GM19438 (cell line): ENCODE measurements at regions not wholly inside any gene's neighbourhood (a gene's known extent, or its start where the extent isn't known, plus 50 kb on each side); places are given as distances from the start of the nearest gene placed in this dataset.
"Not testable (repeated sequence)": the region's sequence is repeated elsewhere in the genome, so short reads cannot be mapped to it uniquely, and the experiment has no call there.

Experiments used
- ATAC-seq: cut with Tn5 transposase; IDR thresholded peaks from one replicate; pipeline ENCODE4 v1.9.1; 2021; ENCODE audit warnings: low read depth; ENCODE audit not compliant: unreplicated experiment

DNA sequence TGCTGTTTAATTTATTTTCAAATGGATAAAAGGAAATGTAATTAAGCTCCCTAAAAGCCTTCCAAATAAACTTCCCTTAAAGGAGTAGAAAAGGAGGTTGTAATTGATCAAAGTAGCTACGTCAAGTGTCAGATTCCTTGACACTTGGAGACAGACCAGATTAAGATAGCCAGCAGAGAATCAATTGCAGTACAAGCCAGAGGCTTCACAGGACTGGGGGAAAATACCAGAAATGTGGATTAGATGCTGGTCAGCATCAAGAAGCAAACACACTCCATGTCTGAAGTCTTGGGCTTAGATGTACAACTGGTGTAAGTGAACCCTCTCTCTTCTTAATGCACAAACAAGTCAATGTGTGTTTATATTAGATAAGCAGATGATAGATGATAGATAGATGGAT lies 184.9 kb upstream of the TAS2R1 start:
- no peak for ATAC-seq

DNA sequence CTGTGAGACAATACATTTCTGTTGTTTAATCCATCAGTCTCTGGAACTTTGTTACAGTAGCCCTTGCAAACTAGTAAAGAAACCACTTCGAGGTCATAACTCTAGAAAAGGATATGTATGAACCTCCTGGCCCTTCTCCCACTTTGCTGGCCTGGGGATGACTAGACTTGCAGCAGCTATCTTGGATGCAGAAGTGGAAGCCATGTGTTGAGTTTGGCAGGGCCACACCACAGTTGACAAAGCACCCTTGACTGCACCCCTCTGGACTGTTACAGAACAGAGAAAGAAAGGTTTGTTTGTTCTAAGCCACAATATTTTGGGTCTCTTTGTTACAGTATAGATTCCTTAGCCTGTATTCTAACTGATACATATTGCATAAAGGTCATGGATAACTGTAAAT lies 183.2 kb upstream of the TAS2R1 start:
- ATAC-seq, result no peak

- ATAC-seq, result not testable (repeated sequence)
These were observed 177.2 kb upstream of the TAS2R1 start for GRCh38 chr5:9807366-9807765.

DNA sequence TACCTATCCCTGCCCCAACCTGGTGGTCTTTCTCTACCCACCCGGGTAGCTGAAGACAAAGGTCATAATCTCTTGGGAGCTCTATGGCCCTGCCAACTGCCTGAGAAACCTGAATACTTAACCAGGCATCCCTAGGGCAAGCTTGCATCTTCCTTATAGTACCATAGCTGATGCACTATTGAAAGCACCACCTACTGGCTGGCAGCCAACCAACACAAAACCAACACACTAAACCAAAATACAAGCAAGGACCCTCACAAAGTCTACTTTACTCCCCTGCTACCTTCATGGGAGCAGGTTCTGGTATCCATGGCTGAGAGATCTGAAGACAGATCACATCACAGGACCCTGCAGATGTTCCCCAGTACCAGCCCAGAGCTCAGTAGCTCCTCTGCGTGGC lies 171.8 kb upstream of the TAS2R1 start:
- no peak for ATAC-seq

DNA sequence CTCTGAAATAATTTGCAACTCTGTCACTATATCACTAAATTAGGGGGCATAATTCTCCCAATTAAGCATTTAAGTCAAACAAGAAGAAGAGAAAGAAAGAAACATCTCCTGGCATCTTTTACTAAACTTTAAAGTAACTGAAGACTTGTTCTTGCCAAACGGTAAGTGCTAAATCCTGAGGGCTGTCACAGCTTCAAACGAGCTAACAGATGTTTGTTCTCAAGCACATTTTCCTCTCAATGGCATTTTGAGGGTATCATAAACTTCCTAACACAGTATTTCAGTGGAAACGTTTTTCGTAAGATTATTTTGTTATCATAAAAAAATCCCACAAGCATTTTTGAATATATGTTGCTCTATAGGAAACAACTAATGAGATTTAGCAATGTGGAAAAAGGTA lies 169.5 kb upstream of the TAS2R1 start:
- no peak for ATAC-seq

DNA sequence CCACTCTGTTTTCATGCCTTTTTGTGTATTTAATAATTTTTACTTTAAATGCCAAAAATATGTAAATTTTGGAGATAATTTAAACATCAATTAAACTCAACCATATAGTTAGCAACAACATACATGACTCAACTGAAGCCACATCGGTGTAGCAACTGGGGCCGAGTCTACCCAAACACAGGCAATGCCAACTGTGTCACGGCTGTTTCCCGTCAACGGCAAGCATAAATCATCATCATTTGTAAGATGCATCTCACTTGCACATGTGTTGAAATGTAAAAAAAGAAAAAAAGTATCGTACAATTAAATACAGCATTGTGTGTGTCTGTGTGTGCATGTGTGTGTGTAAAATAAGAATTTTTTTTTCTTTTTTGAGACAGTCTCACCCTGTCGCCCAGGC lies 160.1 kb upstream of the TAS2R1 start:
- no peak for ATAC-seq

DNA sequence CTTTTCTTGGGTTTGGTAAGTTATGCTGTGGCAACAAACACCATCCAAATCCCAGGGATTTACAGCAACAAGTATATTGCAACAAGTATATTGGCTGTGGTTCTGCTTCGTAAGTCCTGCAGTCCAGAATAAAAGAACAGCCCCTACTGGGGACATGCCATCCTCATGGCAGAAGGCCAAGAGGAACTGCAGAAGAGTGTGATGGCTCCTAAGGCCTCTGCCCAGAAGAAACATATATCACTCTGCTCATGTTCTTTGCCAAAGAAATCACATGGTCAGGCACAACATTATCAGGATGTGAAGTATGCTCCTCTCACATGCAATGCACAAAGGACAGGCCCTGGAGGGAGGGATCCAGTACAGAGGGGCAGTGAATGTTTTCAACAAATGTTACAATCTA lies 159.6 kb upstream of the TAS2R1 start:
- ATAC-seq, result no peak

DNA sequence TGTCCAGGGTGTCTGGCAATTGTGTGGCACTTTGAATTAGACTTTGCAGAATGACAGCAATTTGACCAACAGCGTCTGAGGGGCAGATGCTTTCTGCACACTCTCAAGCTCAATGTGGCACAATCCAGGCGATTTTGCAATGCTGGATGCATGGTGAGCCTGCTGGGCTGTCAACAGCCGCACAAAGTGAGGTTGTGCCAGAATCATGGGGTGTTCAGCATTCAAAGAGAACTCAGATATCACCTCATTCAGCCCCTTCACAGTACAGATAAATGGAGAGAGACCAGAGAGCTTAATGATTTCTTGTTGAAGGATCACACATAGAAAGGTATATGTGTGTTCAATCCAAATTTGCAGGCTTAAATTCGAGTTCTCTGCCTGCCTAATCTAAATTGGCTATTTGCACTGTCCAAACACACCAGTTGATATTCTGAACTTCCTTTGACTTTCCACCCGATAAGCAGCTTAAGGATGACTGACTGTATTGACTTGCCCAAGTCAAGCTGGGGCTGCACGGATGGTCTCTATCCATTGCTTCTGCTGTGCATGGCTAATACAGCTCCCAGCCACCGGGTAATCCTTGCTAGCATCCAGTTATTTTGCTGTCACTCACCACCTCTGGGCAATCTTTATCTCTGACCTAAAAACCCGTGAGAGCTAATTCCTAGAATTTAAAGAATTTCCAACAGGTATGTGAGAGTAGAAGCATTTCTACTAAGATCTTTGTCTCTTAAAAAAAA lies 157.9 kb upstream of the TAS2R1 start:
- no peak for ATAC-seq

- no peak for ATAC-seq
These were observed 156.5 kb upstream of the TAS2R1 start for GRCh38 chr5:9786380-9787360.

GRCh38 chr5:9785751-9786150 lies 155.6 kb upstream of the TAS2R1 start:
- no peak for ATAC-seq

- no peak for ATAC-seq
These were observed 154.1 kb upstream of the TAS2R1 start for GRCh38 chr5:9784231-9784630.

DNA sequence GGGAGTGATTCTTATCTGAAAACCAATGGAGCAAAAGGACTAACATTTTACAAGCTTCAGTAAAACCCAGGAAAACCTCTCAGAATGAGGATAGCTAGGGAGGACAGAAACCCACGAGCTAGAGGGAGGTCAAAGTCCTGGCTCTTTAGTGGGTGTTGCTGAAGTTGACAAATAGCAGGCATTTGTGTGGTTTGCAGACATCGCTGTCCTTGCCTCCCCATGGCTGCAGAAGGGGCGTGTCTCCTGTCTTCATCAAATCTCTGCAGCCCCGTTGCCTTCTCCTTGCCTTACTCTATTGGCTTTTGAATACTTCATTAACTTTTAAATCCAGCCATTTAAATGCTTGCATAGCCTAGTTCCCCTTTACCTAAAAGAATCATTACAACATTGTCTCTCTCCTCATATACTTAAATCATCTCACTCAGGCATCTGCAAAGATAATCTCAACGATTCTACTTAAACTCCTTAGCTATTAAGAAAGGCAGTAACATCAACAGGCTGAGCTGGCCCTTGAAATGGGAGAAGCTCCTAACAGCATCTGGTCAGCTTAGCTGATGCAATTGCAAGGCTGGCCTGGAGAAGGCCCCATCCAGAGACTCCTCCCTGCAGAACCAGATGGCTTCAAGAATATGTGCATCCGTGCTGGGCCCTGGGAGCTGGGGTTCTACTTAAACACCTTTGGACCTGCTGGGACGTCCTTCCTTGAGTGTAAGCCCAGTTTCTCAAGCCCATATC lies 152.8 kb upstream of the TAS2R1 start:
- ATAC-seq, result no peak

DNA sequence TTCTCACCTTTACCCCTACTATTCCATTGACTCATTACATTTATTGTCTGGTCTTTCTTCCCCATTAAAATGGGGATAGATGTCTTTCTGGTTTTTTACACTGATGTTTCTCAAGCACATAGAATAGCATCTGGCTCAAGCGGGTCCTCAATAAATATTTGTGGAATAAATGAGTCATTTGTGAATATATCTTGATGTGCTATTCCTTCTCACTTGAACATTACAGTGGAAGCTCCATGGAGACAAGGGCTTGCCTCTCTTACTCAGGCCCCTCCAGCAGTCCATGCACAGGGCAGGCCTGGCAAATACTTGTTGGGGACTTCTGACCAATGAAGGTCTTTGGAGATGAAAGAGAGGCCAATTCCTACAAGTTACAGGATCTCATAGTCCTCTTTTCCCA lies 151.7 kb upstream of the TAS2R1 start:
- no peak for ATAC-seq

GRCh38 chr5:9781275-9781674 lies 151.1 kb upstream of the TAS2R1 start:
- no peak for ATAC-seq

DNA sequence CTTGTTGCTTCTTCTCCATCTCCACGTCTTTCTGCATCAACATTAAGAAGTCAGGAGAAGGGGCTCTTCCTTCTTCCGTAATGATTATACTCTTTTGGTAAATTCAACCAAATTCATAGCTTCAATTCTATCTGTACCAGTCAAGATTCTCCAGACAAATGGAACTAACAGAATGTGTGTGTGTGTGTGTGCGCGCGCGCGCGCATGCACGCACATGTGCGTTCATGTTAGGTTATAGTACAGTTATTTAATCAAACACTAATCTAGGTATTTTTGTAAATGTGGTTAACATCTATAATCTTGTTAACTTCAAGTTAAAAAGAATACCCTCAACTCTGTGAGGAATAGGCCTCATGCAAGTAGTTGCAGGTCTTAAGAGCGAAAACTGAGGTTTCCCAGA lies 150.3 kb upstream of the TAS2R1 start:
- ATAC-seq, result no peak

DNA sequence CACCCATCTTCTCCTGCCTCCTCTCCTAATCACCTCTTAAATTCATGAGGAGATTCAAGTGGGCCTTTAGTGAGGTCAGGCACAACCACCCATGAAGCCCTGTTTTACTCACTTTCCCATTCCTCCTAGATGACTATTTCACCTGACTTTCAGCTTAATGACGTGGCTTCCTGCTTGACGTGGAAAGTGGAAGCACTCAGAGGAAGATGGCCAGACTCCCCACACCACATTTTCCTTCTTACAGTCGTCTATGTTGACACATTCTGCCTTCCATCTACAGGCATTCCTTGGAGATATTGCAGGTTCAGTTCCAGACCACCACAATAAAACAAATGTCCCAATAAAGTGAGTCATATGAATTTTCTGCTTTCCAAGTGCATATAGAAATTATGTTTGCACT lies 146.4 kb upstream of the TAS2R1 start:
- ATAC-seq, result no peak

DNA sequence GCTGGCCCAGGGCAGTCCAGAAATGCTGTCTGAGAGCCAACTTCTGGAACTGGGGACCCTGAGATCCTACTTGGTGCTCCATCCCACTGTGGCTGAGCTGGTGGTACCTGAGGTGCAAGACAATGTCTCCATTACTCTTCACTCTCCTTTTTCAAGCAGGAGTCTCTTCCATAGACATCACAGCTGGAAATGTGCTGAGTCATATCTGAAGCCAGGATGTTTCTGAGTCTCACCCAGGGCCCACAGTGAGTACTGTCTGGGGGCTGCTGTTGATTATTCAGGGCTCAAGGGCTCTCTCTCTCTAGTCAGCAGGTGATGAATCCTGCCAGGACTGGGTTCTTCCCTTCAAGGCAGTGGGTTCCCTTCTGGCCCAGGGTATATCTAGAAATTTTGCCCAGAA lies 145.2 kb upstream of the TAS2R1 start:
- ATAC-seq, result no peak

- ATAC-seq, result no peak
These were observed 144.4 kb upstream of the TAS2R1 start for GRCh38 chr5:9774472-9775079.

DNA sequence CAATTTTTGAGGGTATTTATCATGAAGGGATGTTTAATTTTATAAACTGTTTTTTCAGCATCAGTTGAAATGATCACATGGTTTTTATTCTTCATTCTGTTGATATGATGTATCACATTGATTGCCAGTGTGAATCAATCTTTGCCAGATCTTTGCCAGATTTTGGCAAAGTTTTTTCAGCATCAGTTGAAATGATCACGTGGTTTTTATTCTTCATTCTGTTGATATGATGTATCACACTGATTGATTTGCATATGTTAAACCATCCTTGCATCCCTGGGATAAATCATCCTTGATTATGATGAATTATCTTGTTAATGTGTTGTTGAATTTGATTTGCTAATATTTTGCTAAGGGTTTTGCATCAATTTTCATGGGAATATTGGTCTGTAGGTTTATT lies 140.9 kb upstream of the TAS2R1 start:
- ATAC-seq, result no peak

- ATAC-seq, result no peak
These were observed 136.4 kb upstream of the TAS2R1 start for GRCh38 chr5:9766581-9766980.
